Heart left ventricle (tissue), 13 donors: ENCODE measurements at regions not wholly inside any gene's neighbourhood (a gene's known extent, or its start where the extent isn't known, plus 50 kb on each side); places are given as distances from the start of the nearest gene placed in this dataset.
A peak's percentile ranks its signal among the peaks of the same experiment; 100 is the strongest.

Source experiments
- CTCF ChIP-seq, 12 donors: fragments of 200-600 bp; sonication (generic) in 4 of 12; IDR thresholded peaks; one replicate each; pipeline versions ENCODE4 v1.5.0 to v1.8.0; 2018 to 2022; ENCODE audit warnings: antibody characterized with exemption in 12 of 12, mild to moderate bottlenecking in 5 of 12
- POLR2A ChIP-seq, 2 donors: fragments of 450-650 bp; IDR thresholded peaks; one replicate each; pipeline ENCODE4 v1.6.1; 2017; ENCODE audit warnings: antibody characterized with exemption in 2 of 2, mild to moderate bottlenecking in 2 of 2, moderate library complexity in 2 of 2
- donor health status: ischemic (EF 13 %, LVEDD 7.1; RV severe dilation, severe dysfunction).
- donor health status: DM: no; HTN: yes; CAD: no.
- donor health status: DM: no; HTN: no; CAD: no.
- donor health status: ischemic (EF 25% LVEDD 6.9; RV normal size, moderate dysfunction).
- donor health status: ischemic (EF 25% LVEDD 5.7; RV mildly dilated, moderate dysfunction).
- donor health status: ischemic (EF 35%, LVEDD 5.7; RV mildly dilated, moderate dysfunction).
- donor health status: nonischemic (EF 11% LVEDD 7.7; RV severe dilation, severe dysfunction).
- donor health status: DM: yes; HTN: yes; CAD: no.
- donor health status: PGD.
- donor health status: ischemic (EF 29% LVEDD 5.4; RV normal size, mild dysfunction).
- donor health status: nonischemic (EF 23%, LVEDD 6.1; RV moderate dilation, normal function).

- TF ChIP-seq CTCF (IDR thresholded peaks at IDR 0.05) (peak in 11 of 12 donors; percentile 11 to 51 (median 36)), POLR2A (IDR thresholded peaks at IDR 0.05) (no peak)
Measured at GRCh38 chrX:121579016-121579760, 531.8 kb downstream of the GLUD2 start.
